GM23338 (cell line): ENCODE measurements at regions not wholly inside any gene's neighbourhood (a gene's known extent, or its start where the extent isn't known, plus 50 kb on each side); places are given as distances from the start of the nearest gene placed in this dataset.

Experiments
- ATAC-seq: fragments of 200-7000 bp; cut with Tn5 transposase; 3 replicates; pipeline ENCODE4 v1.9.1; 2020
- DNase-seq: peaks from one replicate; pipeline ENCODE4 v3.0.0-alpha.2; 2015; ENCODE audit warnings: low spot score
- H2AFZ ChIP-seq: fragments of 200-600 bp; sonication (generic); 2 replicates; pipeline ENCODE4 v1.8.0; 2016; ENCODE audit warnings: antibody characterized with exemption, mild to moderate bottlenecking, moderate library complexity
- H3F3A ChIP-seq: fragments of 200-600 bp; sonication (generic); replicated peaks from 2 replicates; pipeline ENCODE4 v1.8.0; 2017; ENCODE audit warnings: antibody characterized with exemption, mixed run types, low read depth
- H3K27ac ChIP-seq: fragments of 200-600 bp; sonication (generic); 2 replicates; pipeline ENCODE4 v1.6.1; 2016; ENCODE audit warnings: low read depth
- H3K27me3 ChIP-seq: fragments of 200-600 bp; sonication (generic); 2 replicates; pipeline ENCODE4 v1.8.0; 2016; ENCODE audit warnings: mild to moderate bottlenecking, mixed run types, moderate library complexity; ENCODE audit not compliant: insufficient read depth
- H3K36me3 ChIP-seq: fragments of 200-600 bp; sonication (generic); 2 replicates; pipeline ENCODE4 v1.8.0; 2016; ENCODE audit warnings: mild to moderate bottlenecking; ENCODE audit not compliant: insufficient read depth
- H3K4me1 ChIP-seq: fragments of 200-600 bp; sonication (generic); 2 replicates; pipeline ENCODE4 v1.8.0; 2016; ENCODE audit warnings: mild to moderate bottlenecking, moderate library complexity; ENCODE audit not compliant: insufficient read depth
- H3K4me2 ChIP-seq: fragments of 200-600 bp; sonication (generic); 2 replicates; pipeline ENCODE4 v1.7.1; 2017; ENCODE audit warnings: mixed run types
- H3K4me3 ChIP-seq: fragments of 200-600 bp; sonication (generic); 2 replicates; pipeline ENCODE4 v1.6.1; 2016; ENCODE audit warnings: mixed run types
- H3K79me2 ChIP-seq: fragments of 200-600 bp; sonication (generic); replicated peaks from 2 replicates; pipeline ENCODE4 v1.8.0; 2017; ENCODE audit warnings: mild to moderate bottlenecking; ENCODE audit not compliant: insufficient read depth
- H3K9me2 ChIP-seq: fragments of 200-600 bp; sonication (generic); 2 replicates; pipeline ENCODE4 v1.8.0; 2017; ENCODE audit not compliant: insufficient read depth
- H4K20me1 ChIP-seq: fragments of 200-600 bp; sonication (generic); replicated peaks from 2 replicates; pipeline ENCODE4 v1.8.0; 2017; ENCODE audit warnings: mild to moderate bottlenecking; ENCODE audit not compliant: insufficient read depth
- H3K27ac Mint-ChIP-seq: 2 replicates; pipeline ENCODE4 v1.8.0; 2020; ENCODE audit warnings: inconsistent platforms, mild to moderate bottlenecking, moderate library complexity, mixed read lengths
- H3K27me3 Mint-ChIP-seq: 3 replicates; pipeline ENCODE4 v1.8.0; 2022; ENCODE audit warnings: low read depth, mild to moderate bottlenecking, moderate library complexity, mixed read lengths, inconsistent platforms; ENCODE audit not compliant: insufficient read depth, poor library complexity
- H3K36me3 Mint-ChIP-seq: 3 replicates; pipeline ENCODE4 v1.8.0; 2021; ENCODE audit warnings: low read depth, mild to moderate bottlenecking, inconsistent platforms, moderate library complexity, mixed read lengths
- H3K4me1 Mint-ChIP-seq: 3 replicates; pipeline ENCODE4 v1.8.0; 2020; ENCODE audit warnings: mild to moderate bottlenecking, inconsistent platforms, mixed read lengths
- H3K4me3 Mint-ChIP-seq: 3 replicates; pipeline ENCODE4 v1.8.0; 2021; ENCODE audit warnings: moderate library complexity, mild to moderate bottlenecking, inconsistent platforms, mixed read lengths
- H3K9me3 Mint-ChIP-seq: 3 replicates; pipeline ENCODE4 v1.8.0; 2020; ENCODE audit warnings: moderate library complexity, mild to moderate bottlenecking, inconsistent platforms, mixed read lengths
- CREB1 ChIP-seq: fragments of 250-450 bp; sonication (Bioruptor Pico); IDR thresholded peaks from 2 replicates; pipeline ENCODE4 v1.5.0; 2020; ENCODE audit warnings: low read depth, mild to moderate bottlenecking, moderate library complexity
- EZH2 ChIP-seq: fragments of 200-600 bp; sonication (generic); IDR thresholded peaks from one replicate; pipeline ENCODE4 v1.8.0; 2017; ENCODE audit warnings: antibody characterized with exemption, mild to moderate bottlenecking, low read depth; ENCODE audit not compliant: unreplicated experiment
- EZH2phosphoT487 ChIP-seq: fragments of 200-600 bp; sonication (generic); IDR thresholded peaks from one replicate; pipeline ENCODE4 v1.8.1; 2018; ENCODE audit warnings: antibody characterized with exemption; ENCODE audit not compliant: unreplicated experiment
- JUNB ChIP-seq: IDR thresholded peaks from one replicate; pipeline ENCODE4 v1.6.1; 2016; ENCODE audit warnings: antibody characterized with exemption; ENCODE audit not compliant: unreplicated experiment
- NANOG ChIP-seq: IDR thresholded peaks from 2 replicates; pipeline ENCODE4 v1.6.1; 2016; ENCODE audit warnings: antibody characterized with exemption, borderline replicate concordance
- POLR2AphosphoS5 ChIP-seq: IDR thresholded peaks from 2 replicates; pipeline ENCODE4 v1.6.1; 2016; ENCODE audit warnings: antibody characterized with exemption, low read depth
- STAT1 ChIP-seq: IDR thresholded peaks from one replicate; pipeline ENCODE4 v1.6.1; 2016; ENCODE audit warnings: antibody characterized with exemption; ENCODE audit not compliant: unreplicated experiment
- ZNF114 ChIP-seq: fragments of 250-450 bp; sonication (Bioruptor Pico); IDR thresholded peaks from 2 replicates; pipeline ENCODE4 v1.5.0; 2020; ENCODE audit warnings: mild to moderate bottlenecking, moderate library complexity
- ZNF331 ChIP-seq: fragments of 250-450 bp; sonication (Bioruptor Pico); IDR thresholded peaks from 2 replicates; pipeline ENCODE4 v1.5.0; 2020; ENCODE audit warnings: low read depth, mild to moderate bottlenecking, moderate library complexity
- TF ChIP-seq, protein P1 (sequence below): IDR thresholded peaks from 2 replicates; pipeline ENCODE4 v1.6.1; 2016; ENCODE audit warnings: antibody characterized with exemption
- TF ChIP-seq, protein P2 (sequence below), 2 experiments: fragments of 200-600 bp in 1 of 2; sonication (generic) in 1 of 2; conservative IDR thresholded peaks; 2 replicates each; pipeline versions ENCODE4 v1.5.1 to v1.6.1; 2016 to 2017; ENCODE audit warnings: antibody characterized with exemption in 2 of 2, low read depth in 2 of 2, mild to moderate bottlenecking in 2 of 2, moderate library complexity in 1 of 2
- TF ChIP-seq, protein P3 (sequence below): fragments of 250-450 bp; sonication (Bioruptor Pico); IDR thresholded peaks from 2 replicates; pipeline ENCODE4 v1.5.0; 2020; ENCODE audit warnings: mild to moderate bottlenecking, moderate library complexity
- TF ChIP-seq, protein P4 (sequence below): IDR thresholded peaks from one replicate; pipeline ENCODE4 v1.6.1; 2018; ENCODE audit warnings: antibody characterized with exemption; ENCODE audit not compliant: unreplicated experiment

DNA sequence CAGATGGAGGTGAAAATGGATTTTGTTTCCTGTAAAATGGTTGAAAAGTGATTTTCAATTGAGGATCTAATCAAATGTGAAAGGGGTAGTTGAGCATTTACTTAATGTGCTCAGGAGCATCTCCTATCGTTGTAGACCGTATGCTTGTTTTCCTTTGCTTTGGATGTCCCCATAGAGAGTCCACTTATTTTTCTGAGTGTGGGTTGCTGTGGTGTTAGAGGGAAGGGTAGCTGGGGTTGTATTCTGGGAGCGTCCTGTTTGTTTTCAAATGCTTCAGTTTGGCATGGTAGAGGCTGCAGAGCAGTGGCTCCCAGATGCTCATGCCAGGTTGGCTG is 154.1 kb downstream of the MAT2B start:
- H3K27me3 Mint-ChIP-seq: peaks cover 1% of the 10 kb centered on the region
- DNase-seq: no peak
- H3K4me3 ChIP-seq: no peak overlapping the region

More for the DNA sequence above, 154.1 kb downstream of the MAT2B start:
- no peaks in the 10 kb centered on the region for H3K36me3 ChIP-seq
- no peak for TF ChIP-seq ZNF331 (CRISPR knock-in tag)
- TF ChIP-seq, protein P1, sequence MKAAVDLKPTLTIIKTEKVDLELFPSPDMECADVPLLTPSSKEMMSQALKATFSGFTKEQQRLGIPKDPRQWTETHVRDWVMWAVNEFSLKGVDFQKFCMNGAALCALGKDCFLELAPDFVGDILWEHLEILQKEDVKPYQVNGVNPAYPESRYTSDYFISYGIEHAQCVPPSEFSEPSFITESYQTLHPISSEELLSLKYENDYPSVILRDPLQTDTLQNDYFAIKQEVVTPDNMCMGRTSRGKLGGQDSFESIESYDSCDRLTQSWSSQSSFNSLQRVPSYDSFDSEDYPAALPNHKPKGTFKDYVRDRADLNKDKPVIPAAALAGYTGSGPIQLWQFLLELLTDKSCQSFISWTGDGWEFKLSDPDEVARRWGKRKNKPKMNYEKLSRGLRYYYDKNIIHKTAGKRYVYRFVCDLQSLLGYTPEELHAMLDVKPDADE: no peak
- TF ChIP-seq JUNB: no peak
- TF ChIP-seq STAT1: no peak
- TF ChIP-seq EZH2: no peak
- TF ChIP-seq EZH2phosphoT487: no peak
- no peak for TF ChIP-seq ZNF114
- TF ChIP-seq, protein P2, sequence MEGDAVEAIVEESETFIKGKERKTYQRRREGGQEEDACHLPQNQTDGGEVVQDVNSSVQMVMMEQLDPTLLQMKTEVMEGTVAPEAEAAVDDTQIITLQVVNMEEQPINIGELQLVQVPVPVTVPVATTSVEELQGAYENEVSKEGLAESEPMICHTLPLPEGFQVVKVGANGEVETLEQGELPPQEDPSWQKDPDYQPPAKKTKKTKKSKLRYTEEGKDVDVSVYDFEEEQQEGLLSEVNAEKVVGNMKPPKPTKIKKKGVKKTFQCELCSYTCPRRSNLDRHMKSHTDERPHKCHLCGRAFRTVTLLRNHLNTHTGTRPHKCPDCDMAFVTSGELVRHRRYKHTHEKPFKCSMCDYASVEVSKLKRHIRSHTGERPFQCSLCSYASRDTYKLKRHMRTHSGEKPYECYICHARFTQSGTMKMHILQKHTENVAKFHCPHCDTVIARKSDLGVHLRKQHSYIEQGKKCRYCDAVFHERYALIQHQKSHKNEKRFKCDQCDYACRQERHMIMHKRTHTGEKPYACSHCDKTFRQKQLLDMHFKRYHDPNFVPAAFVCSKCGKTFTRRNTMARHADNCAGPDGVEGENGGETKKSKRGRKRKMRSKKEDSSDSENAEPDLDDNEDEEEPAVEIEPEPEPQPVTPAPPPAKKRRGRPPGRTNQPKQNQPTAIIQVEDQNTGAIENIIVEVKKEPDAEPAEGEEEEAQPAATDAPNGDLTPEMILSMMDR (conservative IDR thresholded peaks at IDR 0.05; ENCODE audit: low read depth in 2 of 2): no peak
- TF ChIP-seq CREB1 (CRISPR knock-in tag): no peak
- no peak for TF ChIP-seq NANOG
- TF ChIP-seq, protein P3, sequence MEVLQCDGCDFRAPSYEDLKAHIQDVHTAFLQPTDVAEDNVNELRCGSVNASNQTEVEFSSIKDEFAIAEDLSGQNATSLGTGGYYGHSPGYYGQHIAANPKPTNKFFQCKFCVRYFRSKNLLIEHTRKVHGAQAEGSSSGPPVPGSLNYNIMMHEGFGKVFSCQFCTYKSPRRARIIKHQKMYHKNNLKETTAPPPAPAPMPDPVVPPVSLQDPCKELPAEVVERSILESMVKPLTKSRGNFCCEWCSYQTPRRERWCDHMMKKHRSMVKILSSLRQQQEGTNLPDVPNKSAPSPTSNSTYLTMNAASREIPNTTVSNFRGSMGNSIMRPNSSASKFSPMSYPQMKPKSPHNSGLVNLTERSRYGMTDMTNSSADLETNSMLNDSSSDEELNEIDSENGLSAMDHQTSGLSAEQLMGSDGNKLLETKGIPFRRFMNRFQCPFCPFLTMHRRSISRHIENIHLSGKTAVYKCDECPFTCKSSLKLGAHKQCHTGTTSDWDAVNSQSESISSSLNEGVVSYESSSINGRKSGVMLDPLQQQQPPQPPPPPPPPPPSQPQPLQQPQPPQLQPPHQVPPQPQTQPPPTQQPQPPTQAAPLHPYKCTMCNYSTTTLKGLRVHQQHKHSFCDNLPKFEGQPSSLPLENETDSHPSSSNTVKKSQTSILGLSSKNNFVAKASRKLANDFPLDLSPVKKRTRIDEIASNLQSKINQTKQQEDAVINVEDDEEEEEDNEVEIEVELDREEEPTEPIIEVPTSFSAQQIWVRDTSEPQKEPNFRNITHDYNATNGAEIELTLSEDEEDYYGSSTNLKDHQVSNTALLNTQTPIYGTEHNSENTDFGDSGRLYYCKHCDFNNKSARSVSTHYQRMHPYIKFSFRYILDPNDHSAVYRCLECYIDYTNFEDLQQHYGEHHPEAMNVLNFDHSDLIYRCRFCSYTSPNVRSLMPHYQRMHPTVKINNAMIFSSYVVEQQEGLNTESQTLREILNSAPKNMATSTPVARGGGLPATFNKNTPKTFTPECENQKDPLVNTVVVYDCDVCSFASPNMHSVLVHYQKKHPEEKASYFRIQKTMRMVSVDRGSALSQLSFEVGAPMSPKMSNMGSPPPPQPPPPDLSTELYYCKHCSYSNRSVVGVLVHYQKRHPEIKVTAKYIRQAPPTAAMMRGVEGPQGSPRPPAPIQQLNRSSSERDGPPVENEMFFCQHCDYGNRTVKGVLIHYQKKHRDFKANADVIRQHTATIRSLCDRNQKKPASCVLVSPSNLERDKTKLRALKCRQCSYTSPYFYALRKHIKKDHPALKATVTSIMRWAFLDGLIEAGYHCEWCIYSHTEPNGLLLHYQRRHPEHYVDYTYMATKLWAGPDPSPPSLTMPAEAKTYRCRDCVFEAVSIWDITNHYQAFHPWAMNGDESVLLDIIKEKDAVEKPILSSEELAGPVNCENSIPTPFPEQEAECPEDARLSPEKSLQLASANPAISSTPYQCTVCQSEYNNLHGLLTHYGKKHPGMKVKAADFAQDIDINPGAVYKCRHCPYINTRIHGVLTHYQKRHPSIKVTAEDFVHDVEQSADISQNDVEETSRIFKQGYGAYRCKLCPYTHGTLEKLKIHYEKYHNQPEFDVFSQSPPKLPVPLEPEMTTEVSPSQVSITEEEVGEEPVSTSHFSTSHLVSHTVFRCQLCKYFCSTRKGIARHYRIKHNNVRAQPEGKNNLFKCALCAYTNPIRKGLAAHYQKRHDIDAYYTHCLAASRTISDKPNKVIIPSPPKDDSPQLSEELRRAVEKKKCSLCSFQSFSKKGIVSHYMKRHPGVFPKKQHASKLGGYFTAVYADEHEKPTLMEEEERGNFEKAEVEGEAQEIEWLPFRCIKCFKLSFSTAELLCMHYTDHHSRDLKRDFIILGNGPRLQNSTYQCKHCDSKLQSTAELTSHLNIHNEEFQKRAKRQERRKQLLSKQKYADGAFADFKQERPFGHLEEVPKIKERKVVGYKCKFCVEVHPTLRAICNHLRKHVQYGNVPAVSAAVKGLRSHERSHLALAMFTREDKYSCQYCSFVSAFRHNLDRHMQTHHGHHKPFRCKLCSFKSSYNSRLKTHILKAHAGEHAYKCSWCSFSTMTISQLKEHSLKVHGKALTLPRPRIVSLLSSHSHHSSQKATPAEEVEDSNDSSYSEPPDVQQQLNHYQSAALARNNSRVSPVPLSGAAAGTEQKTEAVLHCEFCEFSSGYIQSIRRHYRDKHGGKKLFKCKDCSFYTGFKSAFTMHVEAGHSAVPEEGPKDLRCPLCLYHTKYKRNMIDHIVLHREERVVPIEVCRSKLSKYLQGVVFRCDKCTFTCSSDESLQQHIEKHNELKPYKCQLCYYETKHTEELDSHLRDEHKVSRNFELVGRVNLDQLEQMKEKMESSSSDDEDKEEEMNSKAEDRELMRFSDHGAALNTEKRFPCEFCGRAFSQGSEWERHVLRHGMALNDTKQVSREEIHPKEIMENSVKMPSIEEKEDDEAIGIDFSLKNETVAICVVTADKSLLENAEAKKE (CRISPR knock-in tag): no peak
- TF ChIP-seq, protein P4, sequence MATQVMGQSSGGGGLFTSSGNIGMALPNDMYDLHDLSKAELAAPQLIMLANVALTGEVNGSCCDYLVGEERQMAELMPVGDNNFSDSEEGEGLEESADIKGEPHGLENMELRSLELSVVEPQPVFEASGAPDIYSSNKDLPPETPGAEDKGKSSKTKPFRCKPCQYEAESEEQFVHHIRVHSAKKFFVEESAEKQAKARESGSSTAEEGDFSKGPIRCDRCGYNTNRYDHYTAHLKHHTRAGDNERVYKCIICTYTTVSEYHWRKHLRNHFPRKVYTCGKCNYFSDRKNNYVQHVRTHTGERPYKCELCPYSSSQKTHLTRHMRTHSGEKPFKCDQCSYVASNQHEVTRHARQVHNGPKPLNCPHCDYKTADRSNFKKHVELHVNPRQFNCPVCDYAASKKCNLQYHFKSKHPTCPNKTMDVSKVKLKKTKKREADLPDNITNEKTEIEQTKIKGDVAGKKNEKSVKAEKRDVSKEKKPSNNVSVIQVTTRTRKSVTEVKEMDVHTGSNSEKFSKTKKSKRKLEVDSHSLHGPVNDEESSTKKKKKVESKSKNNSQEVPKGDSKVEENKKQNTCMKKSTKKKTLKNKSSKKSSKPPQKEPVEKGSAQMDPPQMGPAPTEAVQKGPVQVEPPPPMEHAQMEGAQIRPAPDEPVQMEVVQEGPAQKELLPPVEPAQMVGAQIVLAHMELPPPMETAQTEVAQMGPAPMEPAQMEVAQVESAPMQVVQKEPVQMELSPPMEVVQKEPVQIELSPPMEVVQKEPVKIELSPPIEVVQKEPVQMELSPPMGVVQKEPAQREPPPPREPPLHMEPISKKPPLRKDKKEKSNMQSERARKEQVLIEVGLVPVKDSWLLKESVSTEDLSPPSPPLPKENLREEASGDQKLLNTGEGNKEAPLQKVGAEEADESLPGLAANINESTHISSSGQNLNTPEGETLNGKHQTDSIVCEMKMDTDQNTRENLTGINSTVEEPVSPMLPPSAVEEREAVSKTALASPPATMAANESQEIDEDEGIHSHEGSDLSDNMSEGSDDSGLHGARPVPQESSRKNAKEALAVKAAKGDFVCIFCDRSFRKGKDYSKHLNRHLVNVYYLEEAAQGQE: no peak
- TF ChIP-seq POLR2AphosphoS5: no peak
- H3K4me1 ChIP-seq: no peaks in the 10 kb centered on the region
- H3K9me2 ChIP-seq: no peaks in the 10 kb centered on the region
- H2AFZ ChIP-seq: no peak overlapping the region
- Mint-ChIP-seq H3K9me3 (no peaks in the 10 kb centered on the region), H3K27ac (no peak overlapping the region), H3K4me1 (no peaks in the 10 kb centered on the region), H3K36me3 (no peaks in the 10 kb centered on the region), H3K4me3 (no peak overlapping the region)
- H3K27ac ChIP-seq: no peak overlapping the region
- no peaks in the 10 kb centered on the region for H3F3A ChIP-seq
- no peak for ATAC-seq
- no peaks in the 10 kb centered on the region for H3K27me3 ChIP-seq
- H3K4me2 ChIP-seq: no peak overlapping the region
- no peaks in the 10 kb centered on the region for H4K20me1 ChIP-seq
- no peaks in the 10 kb centered on the region for H3K79me2 ChIP-seq
